GM13976 (cell line): ENCODE measurements at regions not wholly inside any gene's neighbourhood (a gene's known extent, or its start where the extent isn't known, plus 50 kb on each side); places are given as distances from the start of the nearest gene placed in this dataset.

Experiments
- DNase-seq: peaks from one replicate; pipeline ENCODE4 v3.0.0; 2012; ENCODE audit warnings: low spot score
- CTCF ChIP-seq: IDR thresholded peaks from 2 replicates; pipeline ENCODE4 v1.5.1; 2012; ENCODE audit warnings: borderline replicate concordance, mild to moderate bottlenecking; ENCODE audit not compliant: insufficient read depth; ENCODE audit errors: extremely low read depth, missing control alignments, control extremely low read depth
- in situ Hi-C: fragments of 300-500 bp; cut with MboI; formaldehyde crosslinking; loops from one replicate; pipeline ENCODE4 v1.12.0; 2022; ENCODE audit warnings: low sequenced_read_pairs, mixed read lengths, inconsistent platforms; ENCODE audit not compliant: unreplicated experiment

- DNase-seq: no peak
- in situ Hi-C loops: no loop called here
- TF ChIP-seq CTCF: no peak
Measured at GRCh38 chr9:26325444-26325829, 567.2 kb downstream of the CAAP1 start.

GRCh38 chr9:26324786-26325443 is 567.7 kb downstream of the CAAP1 start:
- in situ Hi-C loops: no loop called here
- DNase-seq: no peak
- TF ChIP-seq CTCF: no peak

GRCh38 chr9:26321935-26322334 is 570.7 kb downstream of the CAAP1 start:
- in situ Hi-C loops: no loop called here
- TF ChIP-seq CTCF: no peak
- no peak for DNase-seq

GRCh38 chr9:26319859-26320258 is 572.7 kb downstream of the CAAP1 start:
- in situ Hi-C loops: no loop called here
- DNase-seq: no peak
- TF ChIP-seq CTCF: no peak

- no peak for TF ChIP-seq CTCF
- in situ Hi-C loops: no loop called here
- no peak for DNase-seq
Measured at GRCh38 chr9:26313108-26313507, 579.5 kb downstream of the CAAP1 start.

GRCh38 chr9:26311463-26311995 is 581.1 kb downstream of the CAAP1 start:
- no peak for TF ChIP-seq CTCF
- in situ Hi-C loops: no loop called here
- DNase-seq: no peak

- DNase-seq: no peak
- no peak for TF ChIP-seq CTCF
- in situ Hi-C loops: no loop called here
Measured at GRCh38 chr9:26310294-26310693, 582.3 kb downstream of the CAAP1 start.
